Heart left ventricle (tissue), 16 donors: ENCODE measurements at regions not wholly inside any gene's neighbourhood (a gene's known extent, or its start where the extent isn't known, plus 50 kb on each side); places are given as distances from the start of the nearest gene placed in this dataset.

Experiments used
- ATAC-seq, 4 donors: fragments of 200-7000 bp; cut with Tn5 transposase; one replicate each; pipeline ENCODE4 v1.9.1; 2020 to 2022; ENCODE audit warnings: moderate library complexity in 4 of 4, mild to moderate bottlenecking in 3 of 4, moderate number of reproducible peaks in 1 of 4
- DNase-seq, 5 donors: peaks; one replicate each; pipeline ENCODE4 v3.0.0-alpha.2; 2020
- H3K27ac ChIP-seq, 12 donors: fragments of 200-600 bp; sonication (generic) in 4 of 12; one replicate each; pipeline versions ENCODE4 v1.5.0 to v1.8.0; 2016 to 2022; ENCODE audit warnings: mild to moderate bottlenecking in 2 of 12
- H3K27me3 ChIP-seq, 9 donors: fragments of 200-600 bp; sonication (generic) in 2 of 9; one replicate each; pipeline versions ENCODE4 v1.5.1 to v1.8.0; 2016 to 2022; ENCODE audit warnings: mild to moderate bottlenecking in 3 of 9
- H3K36me3 ChIP-seq, 9 donors: fragments of 200-600 bp; sonication (generic) in 2 of 9; one replicate each; pipeline versions ENCODE4 v1.5.0 to v1.8.0; 2018 to 2022; ENCODE audit warnings: mild to moderate bottlenecking in 2 of 9
- H3K4me1 ChIP-seq, 12 donors: fragments of 200-600 bp; sonication (generic) in 4 of 12; one replicate each; pipeline versions ENCODE4 v1.5.0 to v1.8.0; 2016 to 2022; ENCODE audit warnings: mild to moderate bottlenecking in 3 of 12
- H3K4me3 ChIP-seq, 12 donors: fragments of 200-600 bp; sonication (generic) in 4 of 12; one replicate each; pipeline versions ENCODE4 v1.5.0 to v1.8.0; 2017 to 2022; ENCODE audit warnings: mild to moderate bottlenecking in 9 of 12, moderate library complexity in 4 of 12
- H3K9me3 ChIP-seq, 12 donors: fragments of 200-600 bp; sonication (generic) in 4 of 12; one replicate each; pipeline versions ENCODE4 v1.5.0 to v1.8.0; 2016 to 2022; ENCODE audit warnings: mild to moderate bottlenecking in 1 of 12
- POLR2A ChIP-seq, 2 donors: fragments of 450-650 bp; IDR thresholded peaks; one replicate each; pipeline ENCODE4 v1.6.1; 2017; ENCODE audit warnings: antibody characterized with exemption in 2 of 2, mild to moderate bottlenecking in 2 of 2, moderate library complexity in 2 of 2
- WGBS, 4 donors: extraction: QIAGEN DNeasy Blood & Tissue Kit in 2 of 4; methylation state at CpG; one replicate each; pipeline versions ENCODE4 v1.1.5 to v1.1.7; 2013 to 2018; 5-methylcytosine and 5-hydroxymethylcytosine counted together
- intact Hi-C, 10 donors: fragments of 100-400 bp; cut with DNase I; formaldehyde crosslinking; loops; one replicate each; pipeline versions ENCODE4 v1.11.1 to v1.14.2; 2022
- TF ChIP-seq, protein P1 (sequence below), 12 donors: fragments of 200-600 bp; sonication (generic) in 4 of 12; IDR thresholded peaks; one replicate each; pipeline versions ENCODE4 v1.5.0 to v1.8.0; 2018 to 2022; ENCODE audit warnings: antibody characterized with exemption in 12 of 12, mild to moderate bottlenecking in 5 of 12
- donor health status: ischemic (EF 13 %, LVEDD 7.1; RV severe dilation, severe dysfunction).
- donor health status: healthy with polysubstance abuse.
- donor health status: DM: no; HTN: yes; CAD: no.
- donor health status: DM: no; HTN: no; CAD: no.
- donor health status: ischemic (EF 25% LVEDD 6.9; RV normal size, moderate dysfunction).
- donor health status: ischemic (EF 25% LVEDD 5.7; RV mildly dilated, moderate dysfunction).
- donor health status: healthy.
- donor health status: DM: yes; HTN: yes; CAD: no.
- donor health status: ischemic (EF 35%, LVEDD 5.7; RV mildly dilated, moderate dysfunction).
- donor health status: nonischemic (EF 11% LVEDD 7.7; RV severe dilation, severe dysfunction).
- donor health status: DM: yes; HTN: yes; CAD: no.
- donor health status: PGD.
- donor health status: ischemic (EF 29% LVEDD 5.4; RV normal size, mild dysfunction).
- donor health status: nonischemic (EF 23%, LVEDD 6.1; RV moderate dilation, normal function).

DNA sequence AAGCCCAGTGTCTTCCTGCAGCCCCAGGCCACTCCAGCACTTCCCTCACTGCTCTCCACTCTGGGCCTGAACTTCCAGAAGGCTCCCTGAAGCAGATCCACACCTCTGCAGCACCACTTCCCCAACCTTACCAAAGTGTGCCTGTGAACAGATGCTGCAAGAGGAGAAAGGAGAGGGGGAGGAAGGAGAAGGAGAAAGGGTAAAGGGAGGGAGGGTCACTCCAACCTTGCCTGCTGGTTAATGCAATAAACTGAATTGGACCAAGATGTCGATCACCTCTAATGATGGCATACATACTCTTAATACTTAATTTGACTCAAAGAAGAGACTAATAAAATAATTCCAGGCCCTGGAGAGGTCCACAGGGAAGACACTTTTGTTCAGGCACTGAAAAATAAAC is 77.2 kb upstream of the RAI14 start:
- no peaks in the 10 kb centered on the region for H3K36me3 ChIP-seq
- H3K27ac ChIP-seq, result no peak overlapping the region
- ATAC-seq, result no peak
- H3K4me1 ChIP-seq, result peaks cover 0 to 6% (median 0%) of the 10 kb centered on the region in 12 donors
- TF ChIP-seq, protein P1, sequence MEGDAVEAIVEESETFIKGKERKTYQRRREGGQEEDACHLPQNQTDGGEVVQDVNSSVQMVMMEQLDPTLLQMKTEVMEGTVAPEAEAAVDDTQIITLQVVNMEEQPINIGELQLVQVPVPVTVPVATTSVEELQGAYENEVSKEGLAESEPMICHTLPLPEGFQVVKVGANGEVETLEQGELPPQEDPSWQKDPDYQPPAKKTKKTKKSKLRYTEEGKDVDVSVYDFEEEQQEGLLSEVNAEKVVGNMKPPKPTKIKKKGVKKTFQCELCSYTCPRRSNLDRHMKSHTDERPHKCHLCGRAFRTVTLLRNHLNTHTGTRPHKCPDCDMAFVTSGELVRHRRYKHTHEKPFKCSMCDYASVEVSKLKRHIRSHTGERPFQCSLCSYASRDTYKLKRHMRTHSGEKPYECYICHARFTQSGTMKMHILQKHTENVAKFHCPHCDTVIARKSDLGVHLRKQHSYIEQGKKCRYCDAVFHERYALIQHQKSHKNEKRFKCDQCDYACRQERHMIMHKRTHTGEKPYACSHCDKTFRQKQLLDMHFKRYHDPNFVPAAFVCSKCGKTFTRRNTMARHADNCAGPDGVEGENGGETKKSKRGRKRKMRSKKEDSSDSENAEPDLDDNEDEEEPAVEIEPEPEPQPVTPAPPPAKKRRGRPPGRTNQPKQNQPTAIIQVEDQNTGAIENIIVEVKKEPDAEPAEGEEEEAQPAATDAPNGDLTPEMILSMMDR (IDR thresholded peaks at IDR 0.05), result no peak
- no peak for TF ChIP-seq POLR2A (IDR thresholded peaks at IDR 0.05)
- H3K27me3 ChIP-seq, result peaks cover 0 to 2% (median 0%) of the 10 kb centered on the region in 9 donors
- no peak overlapping the region for H3K4me3 ChIP-seq
- intact Hi-C loops, result no loop called here
- peaks cover 0 to 4% (median 0%) of the 10 kb centered on the region in 12 donors for H3K9me3 ChIP-seq
- no peak for DNase-seq
- WGBS, 4 donors, result 93 to 100% (median 100%) methylated on average over 1 of the region's 1 CpG

DNA sequence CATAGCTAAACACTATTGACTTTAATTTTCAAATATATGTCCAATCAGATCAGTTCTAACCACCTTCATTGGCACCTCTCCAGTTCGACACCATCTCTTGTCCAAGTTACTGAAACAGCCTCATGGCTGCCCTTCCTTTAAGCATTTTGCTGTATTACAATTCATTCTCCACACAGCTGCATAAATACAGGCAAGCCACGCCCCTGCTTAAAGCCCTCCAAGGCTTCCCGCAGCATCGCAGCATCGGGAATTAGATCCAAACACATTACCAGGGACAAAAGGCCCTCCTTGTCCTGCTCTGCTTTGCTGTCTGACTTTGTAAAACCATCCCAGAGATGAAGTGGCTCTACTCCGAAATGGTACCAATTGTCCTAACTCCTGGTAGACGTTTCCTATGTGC is 75.1 kb upstream of the RAI14 start:
- Histone ChIP-seq H3K36me3 (no peaks in the 10 kb centered on the region), H3K27ac (no peak overlapping the region), H3K4me1 (peaks cover 0 to 6% (median 0%) of the 10 kb centered on the region in 12 donors), H3K9me3 (peaks cover 0 to 4% (median 0%) of the 10 kb centered on the region in 12 donors), H3K4me3 (no peak overlapping the region), H3K27me3 (peaks cover 0 to 4% (median 0%) of the 10 kb centered on the region in 9 donors)
- intact Hi-C loops, result no loop called here
- 72 to 80% (median 75%) methylated on average over 7 of the region's 7 CpGs for WGBS, 4 donors
- TF ChIP-seq POLR2A (IDR thresholded peaks at IDR 0.05), result no peak
- TF ChIP-seq, protein P1 (IDR thresholded peaks at IDR 0.05), result no peak
- no peak for DNase-seq
- ATAC-seq, result no peak

DNA sequence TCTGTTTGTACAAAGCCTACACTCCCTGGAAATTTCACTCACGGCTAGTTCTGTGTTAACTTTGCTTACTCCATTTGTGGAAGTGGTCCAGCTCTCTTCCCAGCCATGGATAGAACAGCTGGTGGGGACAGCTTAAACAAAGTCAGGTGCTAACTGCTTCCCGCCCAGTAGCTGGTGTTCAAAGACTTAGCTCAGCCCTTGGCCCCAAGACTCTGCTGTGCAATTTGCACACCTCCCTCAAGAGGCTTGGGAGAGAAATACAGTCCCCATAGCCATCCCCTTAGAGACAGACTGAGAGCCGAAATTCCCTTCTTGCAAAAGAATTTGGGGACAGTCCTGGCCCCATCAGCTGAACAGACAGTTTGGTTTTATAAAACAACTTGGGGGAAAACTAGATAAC is 73.8 kb upstream of the RAI14 start:
- TF ChIP-seq POLR2A (IDR thresholded peaks at IDR 0.05), result no peak
- TF ChIP-seq, protein P1 (IDR thresholded peaks at IDR 0.05), result no peak
- ATAC-seq (no peak), DNase-seq (no peak)
- intact Hi-C loops, result no loop called here
- H3K4me1 ChIP-seq, result peaks cover 0 to 9% (median 0%) of the 10 kb centered on the region in 12 donors
- no peak overlapping the region for H3K4me3 ChIP-seq
- no peak overlapping the region for H3K27ac ChIP-seq
- no peaks in the 10 kb centered on the region for H3K36me3 ChIP-seq
- H3K27me3 ChIP-seq, result peaks cover 0 to 4% (median 0%) of the 10 kb centered on the region in 9 donors
- H3K9me3 ChIP-seq, result peaks cover 0 to 4% (median 0%) of the 10 kb centered on the region in 12 donors
- WGBS, 4 donors, result 76 to 87% (median 85%) methylated on average over 3 of the region's 3 CpGs

DNA sequence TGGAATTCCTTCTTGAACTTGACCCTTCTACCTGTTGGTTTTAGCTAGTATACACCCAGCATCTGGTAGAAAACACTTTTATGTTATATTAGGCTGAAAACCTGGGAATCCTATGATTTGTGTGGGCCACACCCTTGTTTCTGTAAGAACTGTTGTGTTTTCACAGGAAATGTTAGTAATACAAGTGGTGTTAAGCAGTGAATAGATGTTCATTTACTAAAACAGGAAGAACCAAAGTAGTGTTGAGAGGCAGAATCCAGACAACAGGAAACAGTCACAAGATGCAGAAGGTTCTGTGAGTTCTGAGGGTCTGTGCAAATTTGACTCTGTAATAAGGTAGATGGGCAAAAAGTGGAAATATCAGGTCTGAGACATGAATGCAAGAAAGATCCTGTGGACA is 73.0 kb upstream of the RAI14 start:
- intact Hi-C loops, result no loop called here
- Histone ChIP-seq H3K4me3 (no peak overlapping the region), H3K27ac (peak overlapping the region in 1 of 12 donors; percentile 33), H3K9me3 (peaks cover 0 to 4% (median 0%) of the 10 kb centered on the region in 12 donors), H3K4me1 (peaks cover 0 to 17% (median 0%) of the 10 kb centered on the region in 12 donors), H3K36me3 (no peaks in the 10 kb centered on the region), H3K27me3 (peaks cover 0 to 4% (median 0%) of the 10 kb centered on the region in 9 donors)
- no peak for DNase-seq
- no peak for TF ChIP-seq POLR2A (IDR thresholded peaks at IDR 0.05)
- TF ChIP-seq, protein P1 (IDR thresholded peaks at IDR 0.05), result no peak
- ATAC-seq, result peak in 1 of 4 donors; percentile 62
